H1 (cell line): ENCODE measurements at regions not wholly inside any gene's neighbourhood (a gene's known extent, or its start where the extent isn't known, plus 50 kb on each side); places are given as distances from the start of the nearest gene placed in this dataset.
A peak's percentile ranks its signal among the peaks of the same experiment; 100 is the strongest.

Experiments used
- CTCF ChIA-PET: fragments of 300-600 bp; sonication (Branson Sonifier 250); formaldehyde crosslinking; loops from one replicate; lab custom pipeline; 2021; ENCODE audit not compliant: partially characterized antibody; lab: Charles Lee
- POLR2A ChIA-PET: fragments of 300-600 bp; sonication (Branson Sonifier 250); formaldehyde crosslinking; loops from one replicate; lab custom pipeline; 2021; ENCODE audit warnings: inconsistent platforms; ENCODE audit not compliant: partially characterized antibody; lab: Charles Lee
- DNase-seq, 2 experiments: peaks; one replicate each; pipeline versions ENCODE4 v3.0.0 to v3.0.0-alpha.2; 2010 to 2022; ENCODE audit warnings: low spot score in 2 of 2, low read depth in 1 of 2, mixed read lengths in 1 of 2
- FAIRE-seq: peaks from 2 replicates; lab custom pipeline; 2011; peaks lifted over from hg19 to GRCh38; lab: Jason Lieb, UNC
- H2AFZ ChIP-seq: 2 replicates; pipeline ENCODE4 v1.8.1; 2012; ENCODE audit warnings: low read length, inconsistent platforms
- H2AK5ac ChIP-seq: 2 replicates; pipeline ENCODE4 v1.6.1; 2013; ENCODE audit warnings: low read depth, low read length
- H2BK120ac ChIP-seq: replicated peaks from 2 replicates; pipeline ENCODE3; 2013; ENCODE audit warnings: low read depth, low read length, inconsistent platforms
- H2BK12ac ChIP-seq: 2 replicates; pipeline ENCODE4 v1.6.1; 2013; ENCODE audit warnings: low read depth, low read length
- H2BK15ac ChIP-seq: 2 replicates; pipeline ENCODE4 v1.6.1; 2013; ENCODE audit warnings: low read length
- H2BK20ac ChIP-seq: 2 replicates; pipeline ENCODE4 v1.6.1; 2013; ENCODE audit warnings: low read length
- H2BK5ac ChIP-seq: 2 replicates; pipeline ENCODE4 v1.6.1; 2013; ENCODE audit warnings: low read depth, low read length
- H3K14ac ChIP-seq: 2 replicates; pipeline ENCODE4 v1.6.1; 2013; ENCODE audit warnings: inconsistent platforms; ENCODE audit not compliant: insufficient read length
- H3K18ac ChIP-seq: 2 replicates; pipeline ENCODE4 v1.6.1; 2013; ENCODE audit warnings: low read length; ENCODE audit errors: extremely low read depth
- H3K23ac ChIP-seq: 2 replicates; pipeline ENCODE4 v1.6.1; 2013; ENCODE audit warnings: inconsistent platforms; ENCODE audit not compliant: insufficient read length
- H3K23me2 ChIP-seq: 2 replicates; pipeline ENCODE4 v1.6.1; 2013; ENCODE audit warnings: low read depth, low read length
- H3K27ac ChIP-seq: 2 replicates; pipeline ENCODE4 v1.6.1; 2011; ENCODE audit warnings: low read depth, low read length, inconsistent platforms
- H3K27me3 ChIP-seq, 4 experiments: replicated peaks in 1 of 4; 1 replicate in 1 of 4; 2 replicates in 3 of 4; pipeline versions ENCODE4 v1.6.1 to v1.8.1; 2011 to 2013; ENCODE audit warnings: low read length in 3 of 4, mild to moderate bottlenecking in 3 of 4, inconsistent platforms in 2 of 4, mixed read lengths in 2 of 4, moderate library complexity in 1 of 4; ENCODE audit not compliant: control insufficient read depth in 3 of 4, insufficient read depth in 3 of 4; ENCODE audit errors: extremely low read depth in 1 of 4
- H3K36me3 ChIP-seq, 4 experiments: 2 replicates each; pipeline versions ENCODE4 v1.6.1 to v1.8.1; 2011 to 2013; ENCODE audit warnings: mild to moderate bottlenecking in 4 of 4, low read length in 3 of 4, moderate library complexity in 2 of 4, control low read depth in 1 of 4, inconsistent platforms in 1 of 4; ENCODE audit not compliant: insufficient read depth in 4 of 4, control insufficient read depth in 2 of 4
- H3K4ac ChIP-seq: replicated peaks from 2 replicates; pipeline ENCODE3; 2013; ENCODE audit warnings: low read length, low read depth, mixed read lengths, inconsistent platforms; ENCODE audit not compliant: insufficient read length
- H3K4me1 ChIP-seq, 4 experiments: replicated peaks in 1 of 4; 1 replicate in 1 of 4; 2 replicates in 3 of 4; pipeline versions ENCODE4 v1.6.1 to v1.8.1; 2011 to 2013; ENCODE audit warnings: low read length in 3 of 4, inconsistent platforms in 2 of 4, mixed read lengths in 1 of 4; ENCODE audit not compliant: insufficient read depth in 4 of 4, control insufficient read depth in 3 of 4
- H3K4me2 ChIP-seq, 2 experiments: 2 replicates each; pipeline versions ENCODE4 v1.6.1 to v1.8.1; 2011 to 2013; ENCODE audit warnings: low read depth in 2 of 2, low read length in 2 of 2, control low read depth in 1 of 2, inconsistent platforms in 1 of 2, mild to moderate bottlenecking in 1 of 2; ENCODE audit not compliant: insufficient read depth in 1 of 2
- H3K4me3 ChIP-seq, 4 experiments: fragments of 200-600, 300-600 bp in 1 of 4; sonication (generic), shearing (Covaris generic), sonication (Bioruptor Twin) in 1 of 4; 2 replicates each; pipeline versions ENCODE4 v1.5.1 to v1.8.1; 2011 to 2016; ENCODE audit warnings: low read length in 4 of 4, low read depth in 3 of 4, control low read depth in 2 of 4, inconsistent platforms in 2 of 4, mild to moderate bottlenecking in 2 of 4, mixed read lengths in 1 of 4, moderate library complexity in 1 of 4; ENCODE audit not compliant: insufficient read depth in 2 of 4; ENCODE audit errors: extremely low read depth in 1 of 4
- H3K56ac ChIP-seq: replicated peaks from 2 replicates; pipeline ENCODE3; 2013; ENCODE audit warnings: low read depth, mild to moderate bottlenecking, mixed read lengths, low read length, inconsistent platforms; ENCODE audit not compliant: insufficient read length
- H3K79me1 ChIP-seq: 2 replicates; pipeline ENCODE4 v1.6.1; 2013; ENCODE audit warnings: low read depth, low read length, control low read depth
- H3K79me2 ChIP-seq, 2 experiments: 2 replicates each; pipeline versions ENCODE4 v1.6.1 to v1.8.1; 2012 to 2013; ENCODE audit warnings: low read length in 2 of 2, mild to moderate bottlenecking in 2 of 2, inconsistent platforms in 1 of 2; ENCODE audit not compliant: insufficient read depth in 2 of 2, control insufficient read depth in 1 of 2
- H3K9ac ChIP-seq, 4 experiments: replicated peaks in 1 of 4; 1 replicate in 1 of 4; 2 replicates in 3 of 4; pipeline versions ENCODE4 v1.6.1 to v1.8.1; 2011 to 2013; ENCODE audit warnings: low read depth in 3 of 4, low read length in 3 of 4, control low read depth in 2 of 4, mild to moderate bottlenecking in 2 of 4, moderate library complexity in 2 of 4, inconsistent platforms in 1 of 4; ENCODE audit errors: extremely low read depth in 1 of 4
- H3K9me3 ChIP-seq, 2 experiments: 2 replicates each; pipeline versions ENCODE4 v1.6.1 to v1.8.1; 2012 to 2013; ENCODE audit warnings: mild to moderate bottlenecking in 2 of 2, moderate library complexity in 2 of 2, control low read depth in 1 of 2, inconsistent platforms in 1 of 2, low read depth in 1 of 2, low read length in 1 of 2, mixed read lengths in 1 of 2; ENCODE audit not compliant: insufficient read depth in 2 of 2
- H4K20me1 ChIP-seq, 2 experiments: replicated peaks in 1 of 2; 2 replicates each; pipeline versions ENCODE3 to v1.8.1; 2011 to 2013; ENCODE audit warnings: inconsistent platforms in 2 of 2, low read length in 2 of 2, mild to moderate bottlenecking in 1 of 2; ENCODE audit not compliant: insufficient read depth in 2 of 2, control insufficient read depth in 1 of 2
- H4K5ac ChIP-seq: 2 replicates; pipeline ENCODE4 v1.6.1; 2013; ENCODE audit warnings: low read length, low read depth, mixed read lengths, inconsistent platforms; ENCODE audit not compliant: insufficient read length
- H4K8ac ChIP-seq: 2 replicates; pipeline ENCODE4 v1.8.0; 2013; ENCODE audit warnings: mild to moderate bottlenecking, moderate library complexity, low read length, inconsistent platforms; ENCODE audit not compliant: insufficient read depth; ENCODE audit errors: extremely low read depth
- H4K91ac ChIP-seq: replicated peaks from 2 replicates; pipeline ENCODE3; 2013; ENCODE audit warnings: low read length, mixed read lengths, inconsistent platforms; ENCODE audit not compliant: insufficient read length
- HDAC2 ChIP-seq, 2 experiments: fragments of 300-600 bp in 1 of 2; sonication (generic) in 1 of 2; IDR thresholded peaks; 2 replicates each; pipeline ENCODE4 v1.6.1; 2011 to 2012; ENCODE audit warnings: low read depth in 2 of 2, low read length in 2 of 2, mild to moderate bottlenecking in 2 of 2, moderate library complexity in 2 of 2, borderline replicate concordance in 1 of 2, inconsistent platforms in 1 of 2
- JUND ChIP-seq: IDR thresholded peaks from 2 replicates; pipeline ENCODE4 v1.6.1; 2011; ENCODE audit warnings: mild to moderate bottlenecking, improper control_type of control experiment, low read length
- MAX ChIP-seq: IDR thresholded peaks from 2 replicates; pipeline ENCODE4 v1.6.1; 2012; ENCODE audit warnings: inconsistent platforms
- POLR2A ChIP-seq, 2 experiments: IDR thresholded peaks; 1 replicate in 1 of 2; 2 replicates in 1 of 2; pipeline ENCODE4 v1.6.1; 2011; ENCODE audit warnings: low read depth in 2 of 2, low read length in 2 of 2, mild to moderate bottlenecking in 2 of 2; ENCODE audit errors: control extremely low read depth in 1 of 2
- POU5F1 ChIP-seq: IDR thresholded peaks from 2 replicates; pipeline ENCODE4 v1.6.1; 2011; ENCODE audit warnings: low read depth, mild to moderate bottlenecking, low read length, moderate library complexity
- RXRA ChIP-seq: IDR thresholded peaks from 2 replicates; pipeline ENCODE4 v1.6.1; 2011; ENCODE audit warnings: low read depth, mild to moderate bottlenecking, low read length, moderate library complexity; ENCODE audit not compliant: insufficient read depth
- SP1 ChIP-seq: IDR thresholded peaks from 2 replicates; pipeline ENCODE4 v1.6.1; 2011; ENCODE audit warnings: low read depth, low read length
- SRF ChIP-seq: IDR thresholded peaks from 2 replicates; pipeline ENCODE4 v1.6.1; 2011; ENCODE audit warnings: mild to moderate bottlenecking, low read depth, low read length, moderate library complexity
- SUZ12 ChIP-seq: fragments of 200-600 bp; sonication (generic); IDR thresholded peaks from 2 replicates; pipeline ENCODE4 v1.6.1; 2012; ENCODE audit warnings: mild to moderate bottlenecking, inconsistent platforms, low read length, moderate library complexity, mixed read lengths
- TCF12 ChIP-seq: IDR thresholded peaks from 2 replicates; pipeline ENCODE4 v1.6.1; 2011; ENCODE audit warnings: low read depth, mild to moderate bottlenecking, low read length
- TEAD4 ChIP-seq: IDR thresholded peaks from 2 replicates; pipeline ENCODE4 v1.6.1; 2012; ENCODE audit warnings: low read depth, low read length, inconsistent platforms, mixed read lengths
- WGBS, 2 experiments: shearing (Covaris generic) in 1 of 2; methylation state at CpG; one replicate each; pipeline versions ENCODE4 v1.1.6 to v1.1.7; 2013 to 2015; ENCODE audit warnings: low lambda C conversion rate in 2 of 2, mixed read lengths in 2 of 2, inconsistent platforms in 1 of 2, low coverage in 1 of 2, missing lambda C conversion rate in 1 of 2; ENCODE audit not compliant: insufficient replicate concordance in 2 of 2, insufficient coverage in 1 of 2, insufficient read length in 1 of 2; ENCODE audit errors: extremely low coverage in 1 of 2, missing lambda C conversion rate in 1 of 2; 5-methylcytosine and 5-hydroxymethylcytosine counted together

- Histone ChIP-seq H2BK12ac (peak overlapping the region; percentile 100), H3K79me2 (no peaks in the 10 kb centered on the region), H3K27ac (peak overlapping the region; percentile 66), H2BK5ac (peak overlapping the region; percentile 98; the same call in 1 of the 2 replicates), H3K4me2 (peak overlapping the region; percentile 44 to 59; a peak in 3 of 4 replicates), H2BK120ac (peak overlapping the region; percentile 99), H3K4me3 (peak overlapping the region in 1 of 4 experiments; percentile 15; a peak in 1 of 8 replicates), H4K20me1 (no peaks in the 10 kb centered on the region), H3K27me3 (no peaks in the 10 kb centered on the region), H2BK15ac (no peak overlapping the region), H3K56ac (no peak overlapping the region), H3K4ac (no peak overlapping the region), H3K4me1 (peaks cover 4 to 15% (median 11%) of the 10 kb centered on the region in 4 experiments), H3K9me3 (peaks cover 20 to 22% of the 10 kb centered on the region in 2 experiments; a peak in 3 of 4 replicates), H3K14ac (no peak overlapping the region), H3K18ac (peak overlapping the region; percentile 95), H3K23me2 (no peaks in the 10 kb centered on the region), H3K9ac (no peak overlapping the region), H3K36me3 (peaks cover 0 to 3% (median 0%) of the 10 kb centered on the region in 4 experiments; a peak in 1 of 8 replicates), H3K23ac (no peak overlapping the region), H2AFZ (no peak overlapping the region), H4K8ac (no peak overlapping the region), H4K91ac (peak overlapping the region; percentile 98), H4K5ac (peak overlapping the region; percentile 73), H3K79me1 (no peaks in the 10 kb centered on the region), H2AK5ac (peak overlapping the region; percentile 92; the same call in 1 of the 2 replicates), H2BK20ac (peak overlapping the region; percentile 95)
- DNase-seq (peak; percentile 47 to 62), FAIRE-seq (peak; percentile 94)
- ChIA-PET POLR2A (interaction anchor here (0.6 kb wide), 1 partner anchor 104 kb away, joined by 3 read pairs; no protein-coding TSS in a partner anchor), CTCF (interaction anchor here (0.7 to 1.0 kb wide), 2 partner anchors 12 to 14 kb away, joined by 3 to 4 read pairs; no protein-coding TSS in a partner anchor)
- WGBS, 2 experiments = 17% methylated on average over 3 of the region's 3 CpGs; no CpG with 5 or more reads in 1 of the 2 experiments
- TF ChIP-seq POU5F1 (peak; percentile 95), MAX (peak; percentile 72), RXRA (no peak), TEAD4 (peak; percentile 63; the same call in 1 of the 2 replicates), SRF (peak; percentile 53; the same call in 1 of the 2 replicates), SP1 (peak; percentile 84), SUZ12 (no peak), HDAC2 (IDR thresholded peaks at IDR 0.05; ENCODE audit: borderline replicate concordance in 1 of 2, low read depth in 2 of 2, low read length in 2 of 2) (0 out of 4 replicates have a peak, but pooled peaks of 1 of the 2 experiments have one; percentile 58), POLR2A (IDR thresholded peaks at IDR 0.05; ENCODE audit: control extremely low read depth in 1 of 2, low read depth in 2 of 2, low read length in 2 of 2) (no peak), JUND (no peak), TCF12 (0 out of 2 replicates have a peak, but pooled peaks have one; percentile 57)
Observed at GRCh38 chr10:2963889-2964631, 103.3 kb upstream of the PFKP start.
